Endodermal cell (in vitro differentiated cells): ENCODE measurements at regions not wholly inside any gene's neighbourhood (a gene's known extent, or its start where the extent isn't known, plus 50 kb on each side); places are given as distances from the start of the nearest gene placed in this dataset.
A peak's percentile ranks its signal among the peaks of the same experiment; 100 is the strongest.

Experiments
- DNase-seq: peaks from one replicate; pipeline ENCODE4 v3.0.0-alpha.2; 2017
- H3K27ac ChIP-seq: 2 replicates; pipeline ENCODE4 v1.5.1; 2013; ENCODE audit warnings: mild to moderate bottlenecking, low read depth, low read length, moderate library complexity
- H3K27me3 ChIP-seq: 2 replicates; pipeline ENCODE4 v1.6.1; 2013; ENCODE audit warnings: mild to moderate bottlenecking, low read length, moderate library complexity; ENCODE audit not compliant: insufficient read depth, control insufficient read depth, poor library complexity, severe bottlenecking
- H3K36me3 ChIP-seq: 2 replicates; pipeline ENCODE4 v1.7.0; 2013; ENCODE audit warnings: mild to moderate bottlenecking, low read length, moderate library complexity; ENCODE audit not compliant: control insufficient read depth, insufficient read depth
- H3K4me1 ChIP-seq: one replicate; pipeline ENCODE4 v1.7.0; 2013; ENCODE audit warnings: low read length; ENCODE audit not compliant: control insufficient read depth, insufficient read depth
- H3K4me3 ChIP-seq: 2 replicates; pipeline ENCODE4 v1.5.1; 2013; ENCODE audit warnings: mild to moderate bottlenecking, low read length, moderate library complexity
- H3K9ac ChIP-seq: 2 replicates; pipeline ENCODE4 v1.6.1; 2013; ENCODE audit warnings: mild to moderate bottlenecking, low read length, moderate library complexity; ENCODE audit not compliant: poor library complexity, severe bottlenecking; ENCODE audit errors: extremely low read depth
- H3K9me3 ChIP-seq: 2 replicates; pipeline ENCODE4 v1.6.1; 2013; ENCODE audit warnings: mild to moderate bottlenecking, low read length, moderate library complexity; ENCODE audit not compliant: control insufficient read depth
- H3K27ac Mint-ChIP-seq: 2 replicates; pipeline ENCODE4 v1.8.0; 2020; ENCODE audit warnings: mixed read lengths
- H3K27me3 Mint-ChIP-seq: 2 replicates; pipeline ENCODE4 v1.8.0; 2021; ENCODE audit warnings: mild to moderate bottlenecking, mixed read lengths; ENCODE audit not compliant: insufficient read depth
- H3K36me3 Mint-ChIP-seq: 2 replicates; pipeline ENCODE4 v1.8.0; 2020; ENCODE audit warnings: low read depth, mixed read lengths
- H3K4me1 Mint-ChIP-seq: 2 replicates; pipeline ENCODE4 v1.8.0; 2020; ENCODE audit warnings: mixed read lengths
- H3K4me3 Mint-ChIP-seq: 2 replicates; pipeline ENCODE4 v1.8.0; 2020; ENCODE audit warnings: mild to moderate bottlenecking, moderate library complexity, mixed read lengths
- H3K9me3 Mint-ChIP-seq: 2 replicates; pipeline ENCODE4 v1.8.0; 2020; ENCODE audit warnings: mild to moderate bottlenecking, mixed read lengths
- WGBS, 2 experiments: methylation state at CpG; one replicate each; pipeline versions ENCODE4 v1.1.5 to v1.1.7; 2013; ENCODE audit warnings: missing lambda C conversion rate in 2 of 2, mixed read lengths in 1 of 2; ENCODE audit not compliant: insufficient coverage in 1 of 2, insufficient read length in 1 of 2; 5-methylcytosine and 5-hydroxymethylcytosine counted together
- TF ChIP-seq, protein P1 (sequence below): fragments of 200-600 bp; sonication (generic); conservative IDR thresholded peaks from 2 replicates; pipeline ENCODE4 v1.5.0; 2021; ENCODE audit warnings: antibody characterized with exemption, mild to moderate bottlenecking

DNA sequence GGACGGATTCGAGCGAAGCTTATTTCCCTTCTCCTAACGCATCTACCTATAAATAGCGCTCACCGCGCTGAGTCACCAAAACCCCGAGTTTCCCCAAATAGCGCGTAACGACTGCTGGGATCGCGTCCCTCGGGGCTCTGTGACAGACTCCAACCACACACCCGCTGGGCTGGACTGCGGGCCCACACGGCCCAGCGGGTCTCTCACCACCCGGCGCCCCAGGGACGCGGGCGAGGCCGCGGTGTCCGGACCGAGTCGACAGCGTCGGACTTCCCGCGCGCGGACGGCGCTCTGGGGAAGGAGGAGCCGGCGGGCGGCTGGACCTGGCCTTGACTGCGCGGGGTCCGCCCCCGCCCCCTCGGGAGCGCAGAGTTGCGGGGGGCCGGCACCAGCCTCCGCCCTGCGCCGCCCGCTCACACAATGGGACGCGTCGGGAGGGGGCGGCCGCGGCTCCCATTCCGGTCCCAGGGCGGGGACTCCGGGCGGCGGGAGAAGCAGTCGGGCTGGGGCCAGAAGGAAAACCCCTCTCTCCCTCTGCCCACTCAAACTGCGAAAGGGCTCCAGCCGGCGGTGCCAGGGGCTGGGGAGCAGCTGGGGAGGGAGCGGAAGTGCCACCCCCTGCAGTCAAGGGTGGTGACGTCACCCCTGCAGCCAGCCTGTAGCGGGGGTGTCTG, 108.8 kb downstream of the KCNRG start:
- Histone ChIP-seq H3K9me3 (no peaks in the 10 kb centered on the region), H3K4me3 (peak overlapping the region; percentile 85), H3K27me3 (peaks cover 80% of the 10 kb centered on the region), H3K36me3 (no peaks in the 10 kb centered on the region), H3K27ac (peak overlapping the region; percentile 87), H3K9ac (peak overlapping the region; percentile 21), H3K4me1 (peaks cover 17% of the 10 kb centered on the region)
- TF ChIP-seq, protein P1, sequence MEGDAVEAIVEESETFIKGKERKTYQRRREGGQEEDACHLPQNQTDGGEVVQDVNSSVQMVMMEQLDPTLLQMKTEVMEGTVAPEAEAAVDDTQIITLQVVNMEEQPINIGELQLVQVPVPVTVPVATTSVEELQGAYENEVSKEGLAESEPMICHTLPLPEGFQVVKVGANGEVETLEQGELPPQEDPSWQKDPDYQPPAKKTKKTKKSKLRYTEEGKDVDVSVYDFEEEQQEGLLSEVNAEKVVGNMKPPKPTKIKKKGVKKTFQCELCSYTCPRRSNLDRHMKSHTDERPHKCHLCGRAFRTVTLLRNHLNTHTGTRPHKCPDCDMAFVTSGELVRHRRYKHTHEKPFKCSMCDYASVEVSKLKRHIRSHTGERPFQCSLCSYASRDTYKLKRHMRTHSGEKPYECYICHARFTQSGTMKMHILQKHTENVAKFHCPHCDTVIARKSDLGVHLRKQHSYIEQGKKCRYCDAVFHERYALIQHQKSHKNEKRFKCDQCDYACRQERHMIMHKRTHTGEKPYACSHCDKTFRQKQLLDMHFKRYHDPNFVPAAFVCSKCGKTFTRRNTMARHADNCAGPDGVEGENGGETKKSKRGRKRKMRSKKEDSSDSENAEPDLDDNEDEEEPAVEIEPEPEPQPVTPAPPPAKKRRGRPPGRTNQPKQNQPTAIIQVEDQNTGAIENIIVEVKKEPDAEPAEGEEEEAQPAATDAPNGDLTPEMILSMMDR: peak; percentile 19
- Mint-ChIP-seq H3K27me3 (peaks cover 81% of the 10 kb centered on the region), H3K36me3 (no peaks in the 10 kb centered on the region), H3K9me3 (no peaks in the 10 kb centered on the region), H3K4me3 (peak overlapping the region; percentile 61), H3K4me1 (peaks cover 46% of the 10 kb centered on the region), H3K27ac (no peak overlapping the region)
- 0 to 1% methylated on average over 27 to 67 of the region's 69 CpGs for WGBS, 2 experiments
- peak; percentile 88 for DNase-seq

DNA sequence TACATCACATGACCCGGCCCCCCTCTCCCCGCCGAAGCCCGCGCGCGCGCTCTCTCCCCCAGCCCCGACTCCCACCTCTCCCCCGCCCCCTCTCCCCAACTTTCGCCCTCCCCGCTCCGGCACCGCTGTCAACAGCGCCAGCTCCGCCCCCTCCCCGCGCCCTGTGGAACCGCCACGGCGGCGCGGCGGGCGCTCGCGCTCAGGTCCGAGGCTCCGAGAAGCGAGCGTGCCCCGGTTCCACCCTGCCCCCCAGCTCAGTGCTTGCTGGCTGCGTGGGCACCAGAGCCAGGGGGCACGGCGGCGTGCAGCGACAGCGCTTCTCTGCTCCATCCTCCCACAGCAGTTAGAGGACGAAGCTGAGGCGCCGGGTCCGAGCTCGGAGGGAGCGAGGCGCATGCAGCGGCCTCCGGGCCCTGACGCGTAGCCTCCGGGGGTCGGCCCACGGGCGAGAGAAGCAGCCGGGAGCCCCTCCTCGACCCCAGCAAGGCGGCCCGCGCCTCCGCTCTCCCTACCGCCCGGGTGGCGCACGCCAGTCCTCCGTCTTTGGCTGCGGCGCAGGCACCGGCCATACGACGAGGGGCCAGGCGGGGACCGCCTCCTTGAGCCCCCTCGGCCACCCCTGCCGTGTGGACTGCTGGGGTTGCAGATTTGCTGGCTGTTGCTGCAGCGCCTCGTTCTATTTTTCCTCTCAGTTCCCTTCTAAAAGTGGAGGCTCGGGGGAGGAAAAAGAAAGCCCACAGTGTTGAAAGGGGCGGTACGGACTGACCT, 109.5 kb downstream of the KCNRG start:
- 0% methylated on average over 17 to 76 of the region's 78 CpGs for WGBS, 2 experiments
- H3K27me3 ChIP-seq: peaks cover 84% of the 10 kb centered on the region
- H3K27ac ChIP-seq: peak overlapping the region; percentile 71
- no peak overlapping the region for H3K9ac ChIP-seq
- no peaks in the 10 kb centered on the region for H3K9me3 ChIP-seq
- H3K4me3 ChIP-seq: peak overlapping the region; percentile 85
- Mint-ChIP-seq H3K4me3 (peak overlapping the region; percentile 61), H3K4me1 (peaks cover 51% of the 10 kb centered on the region), H3K27ac (no peak overlapping the region), H3K9me3 (no peaks in the 10 kb centered on the region), H3K36me3 (no peaks in the 10 kb centered on the region), H3K27me3 (peaks cover 83% of the 10 kb centered on the region)
- H3K36me3 ChIP-seq: no peaks in the 10 kb centered on the region
- peak; percentile 83 for DNase-seq
- peaks cover 24% of the 10 kb centered on the region for H3K4me1 ChIP-seq
- TF ChIP-seq, protein P1: no peak

GRCh38 chr13:50125304-50125553, 110.0 kb downstream of the KCNRG start:
- H3K36me3 ChIP-seq: no peaks in the 10 kb centered on the region
- 0% methylated on average over 31 of the region's 31 CpGs; no CpG with 5 or more reads in 1 of the 2 experiments for WGBS, 2 experiments
- H3K4me1 Mint-ChIP-seq: peaks cover 55% of the 10 kb centered on the region
- no peak overlapping the region for H3K9ac ChIP-seq
- H3K36me3 Mint-ChIP-seq: no peaks in the 10 kb centered on the region
- H3K27ac Mint-ChIP-seq: no peak overlapping the region
- H3K4me3 Mint-ChIP-seq: peak overlapping the region; percentile 61
- TF ChIP-seq, protein P1: no peak
- peaks cover 26% of the 10 kb centered on the region for H3K4me1 ChIP-seq
- H3K27me3 Mint-ChIP-seq: peaks cover 83% of the 10 kb centered on the region
- no peak for DNase-seq
- no peaks in the 10 kb centered on the region for H3K9me3 Mint-ChIP-seq
- H3K27ac ChIP-seq: peak overlapping the region; percentile 71
- H3K4me3 ChIP-seq: peak overlapping the region; percentile 85
- peaks cover 84% of the 10 kb centered on the region for H3K27me3 ChIP-seq
- no peaks in the 10 kb centered on the region for H3K9me3 ChIP-seq
